ENCODE measurements at regions not wholly inside any gene's neighbourhood (a gene's known extent, or its start where the extent isn't known, plus 50 kb on each side); places are given as distances from the start of the nearest gene placed in this dataset.

DNA sequence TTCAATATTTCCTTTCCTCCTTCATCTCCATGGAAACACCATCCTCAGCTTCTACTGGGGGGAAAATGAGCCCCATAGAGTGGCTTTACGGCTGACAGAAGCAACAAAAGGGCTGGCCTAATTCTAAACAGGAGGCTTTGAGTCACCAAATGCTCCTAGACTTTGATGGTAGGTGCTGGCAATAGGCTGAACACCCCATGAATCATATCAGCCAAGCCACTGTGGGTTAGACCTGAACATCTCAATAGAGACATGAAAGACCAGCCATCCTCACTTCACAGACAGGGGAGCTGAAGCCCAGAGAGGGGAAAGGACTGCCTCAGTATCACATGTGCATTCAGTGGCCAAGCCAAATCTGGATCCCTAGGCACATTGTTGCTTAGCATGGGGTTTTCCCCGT lies 107.6 kb downstream of the AMER1 start:
- peaks cover 16% of the 10 kb centered on the region for H3K9me3 Mint-ChIP-seq (ENCODE audit: low read depth)
- TF ChIP-seq CTCF (IDR thresholded peaks at IDR 0.05; ENCODE audit: unreplicated experiment), result no peak
- no peaks in the 10 kb centered on the region for H3K36me3 Mint-ChIP-seq (ENCODE audit: insufficient read depth)
- no peaks in the 10 kb centered on the region for H3K27me3 Mint-ChIP-seq
- no peak overlapping the region for H3K27ac Mint-ChIP-seq
- no peaks in the 10 kb centered on the region for H3K4me1 Mint-ChIP-seq (ENCODE audit: low read depth)
- DNase-seq (ENCODE audit: low spot score, unreplicated experiment), result no peak
- H3K4me3 Mint-ChIP-seq (ENCODE audit: low read depth), result no peak overlapping the region

- DNase-seq (ENCODE audit: low spot score, unreplicated experiment), result no peak
- TF ChIP-seq CTCF (IDR thresholded peaks at IDR 0.05; ENCODE audit: unreplicated experiment), result peak; percentile 47
- Mint-ChIP-seq H3K27me3 (no peaks in the 10 kb centered on the region), H3K36me3 (ENCODE audit: insufficient read depth) (no peaks in the 10 kb centered on the region), H3K4me3 (ENCODE audit: low read depth) (no peak overlapping the region), H3K4me1 (ENCODE audit: low read depth) (no peaks in the 10 kb centered on the region), H3K27ac (no peak overlapping the region), H3K9me3 (ENCODE audit: low read depth) (peaks cover 20% of the 10 kb centered on the region)
These were observed 111.7 kb downstream of the AMER1 start for GRCh38 chrX:64093761-64094160.
